Astrocyte of the spinal cord (primary cell): ENCODE measurements at regions not wholly inside any gene's neighbourhood (a gene's known extent, or its start where the extent isn't known, plus 50 kb on each side); places are given as distances from the start of the nearest gene placed in this dataset.

Experiments used
- DNase-seq: peaks from one replicate; pipeline ENCODE4 v3.0.0; 2011; ENCODE audit warnings: low read depth, low spot score
- H3K4me3 ChIP-seq: 2 replicates; pipeline ENCODE4 v1.5.1; 2011; ENCODE audit warnings: low read depth, mild to moderate bottlenecking, low read length, moderate library complexity
- CTCF ChIP-seq: IDR thresholded peaks from 2 replicates; pipeline ENCODE4 v1.5.1; 2012; ENCODE audit warnings: low read depth, mild to moderate bottlenecking, low read length, inconsistent platforms
- in situ Hi-C: cut with HindIII; loops from 2 replicates; pipeline ENCODE4 v1.10.0; 2017; ENCODE audit warnings: low sequenced_read_pairs

- no peak overlapping the region for H3K4me3 ChIP-seq
- no peak for TF ChIP-seq CTCF
- in situ Hi-C loops = no loop called here
- DNase-seq = no peak
These were observed 717.5 kb upstream of the SLIT2 start for GRCh38 chr4:19534159-19534558.

- H3K4me3 ChIP-seq = no peak overlapping the region
- TF ChIP-seq CTCF = no peak
- DNase-seq = peak; percentile 35
- in situ Hi-C loops = no loop called here
These were observed 719.5 kb upstream of the SLIT2 start for GRCh38 chr4:19531906-19532848.

- TF ChIP-seq CTCF = no peak
- in situ Hi-C loops = no loop called here
These were observed 727.7 kb upstream of the SLIT2 start for GRCh38 chr4:19523964-19524363.

GRCh38 chr4:19522966-19523365 is 728.7 kb upstream of the SLIT2 start:
- in situ Hi-C loops = no loop called here
- H3K4me3 ChIP-seq = no peak overlapping the region
- no peak for TF ChIP-seq CTCF
- no peak for DNase-seq

More at GRCh38 chr4:19523964-19524363, 727.7 kb upstream of the SLIT2 start:
- DNase-seq = no peak
- H3K4me3 ChIP-seq = no peak overlapping the region

- H3K4me3 ChIP-seq = no peak overlapping the region
- no peak for TF ChIP-seq CTCF
- DNase-seq = no peak
- in situ Hi-C loops = no loop called here
These were observed 730.7 kb upstream of the SLIT2 start for GRCh38 chr4:19520939-19521520.

- TF ChIP-seq CTCF = no peak
- in situ Hi-C loops = no loop called here
- DNase-seq = no peak
- no peak overlapping the region for H3K4me3 ChIP-seq
These were observed 737.2 kb upstream of the SLIT2 start for GRCh38 chr4:19514276-19515070.
